Endodermal cell (in vitro differentiated cells): ENCODE measurements at regions not wholly inside any gene's neighbourhood (a gene's known extent, or its start where the extent isn't known, plus 50 kb on each side); places are given as distances from the start of the nearest gene placed in this dataset.

Experiments
- DNase-seq: peaks from one replicate; pipeline ENCODE4 v3.0.0-alpha.2; 2017
- H3K27ac ChIP-seq: 2 replicates; pipeline ENCODE4 v1.5.1; 2013; ENCODE audit warnings: mild to moderate bottlenecking, low read depth, low read length, moderate library complexity
- H3K27me3 ChIP-seq: 2 replicates; pipeline ENCODE4 v1.6.1; 2013; ENCODE audit warnings: mild to moderate bottlenecking, low read length, moderate library complexity; ENCODE audit not compliant: insufficient read depth, control insufficient read depth, poor library complexity, severe bottlenecking
- H3K36me3 ChIP-seq: 2 replicates; pipeline ENCODE4 v1.7.0; 2013; ENCODE audit warnings: mild to moderate bottlenecking, low read length, moderate library complexity; ENCODE audit not compliant: control insufficient read depth, insufficient read depth
- H3K4me1 ChIP-seq: one replicate; pipeline ENCODE4 v1.7.0; 2013; ENCODE audit warnings: low read length; ENCODE audit not compliant: control insufficient read depth, insufficient read depth
- H3K4me3 ChIP-seq: 2 replicates; pipeline ENCODE4 v1.5.1; 2013; ENCODE audit warnings: mild to moderate bottlenecking, low read length, moderate library complexity
- H3K9ac ChIP-seq: 2 replicates; pipeline ENCODE4 v1.6.1; 2013; ENCODE audit warnings: mild to moderate bottlenecking, low read length, moderate library complexity; ENCODE audit not compliant: poor library complexity, severe bottlenecking; ENCODE audit errors: extremely low read depth
- H3K9me3 ChIP-seq: 2 replicates; pipeline ENCODE4 v1.6.1; 2013; ENCODE audit warnings: mild to moderate bottlenecking, low read length, moderate library complexity; ENCODE audit not compliant: control insufficient read depth
- H3K27ac Mint-ChIP-seq: 2 replicates; pipeline ENCODE4 v1.8.0; 2020; ENCODE audit warnings: mixed read lengths
- H3K27me3 Mint-ChIP-seq: 2 replicates; pipeline ENCODE4 v1.8.0; 2021; ENCODE audit warnings: mild to moderate bottlenecking, mixed read lengths; ENCODE audit not compliant: insufficient read depth
- H3K36me3 Mint-ChIP-seq: 2 replicates; pipeline ENCODE4 v1.8.0; 2020; ENCODE audit warnings: low read depth, mixed read lengths
- H3K4me1 Mint-ChIP-seq: 2 replicates; pipeline ENCODE4 v1.8.0; 2020; ENCODE audit warnings: mixed read lengths
- H3K4me3 Mint-ChIP-seq: 2 replicates; pipeline ENCODE4 v1.8.0; 2020; ENCODE audit warnings: mild to moderate bottlenecking, moderate library complexity, mixed read lengths
- H3K9me3 Mint-ChIP-seq: 2 replicates; pipeline ENCODE4 v1.8.0; 2020; ENCODE audit warnings: mild to moderate bottlenecking, mixed read lengths
- WGBS, 2 experiments: methylation state at CpG; one replicate each; pipeline versions ENCODE4 v1.1.5 to v1.1.7; 2013; ENCODE audit warnings: missing lambda C conversion rate in 2 of 2, mixed read lengths in 1 of 2; ENCODE audit not compliant: insufficient coverage in 1 of 2, insufficient read length in 1 of 2; 5-methylcytosine and 5-hydroxymethylcytosine counted together
- TF ChIP-seq, protein P1 (sequence below): fragments of 200-600 bp; sonication (generic); conservative IDR thresholded peaks from 2 replicates; pipeline ENCODE4 v1.5.0; 2021; ENCODE audit warnings: antibody characterized with exemption, mild to moderate bottlenecking

DNA sequence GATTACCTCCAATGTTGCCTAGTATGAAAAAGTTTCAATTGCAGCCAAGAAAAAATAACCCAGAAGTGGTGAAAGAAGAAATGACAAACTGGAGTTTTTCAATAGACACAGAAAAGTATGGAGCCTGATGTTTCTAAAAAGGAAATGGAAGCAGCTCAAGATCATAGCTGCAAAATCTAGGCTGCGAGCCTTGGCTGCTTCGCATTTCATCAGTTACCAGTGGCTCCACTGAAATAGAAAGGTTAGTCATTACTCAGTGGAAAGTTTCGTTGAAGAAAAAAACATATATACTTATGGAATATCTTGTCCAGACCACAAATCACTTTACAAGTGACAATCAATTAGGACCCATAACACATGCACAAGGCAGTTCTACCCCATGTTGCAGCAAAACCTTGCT lies 206.8 kb upstream of the SOX9 start:
- no peaks in the 10 kb centered on the region for H3K4me1 ChIP-seq
- H3K27ac ChIP-seq = no peak overlapping the region
- no peak for DNase-seq
- H3K9ac ChIP-seq = no peak overlapping the region
- H3K27me3 Mint-ChIP-seq = no peaks in the 10 kb centered on the region
- no peaks in the 10 kb centered on the region for H3K4me1 Mint-ChIP-seq
- no peaks in the 10 kb centered on the region for H3K36me3 ChIP-seq
- no peaks in the 10 kb centered on the region for H3K27me3 ChIP-seq
- H3K27ac Mint-ChIP-seq = no peak overlapping the region
- no peaks in the 10 kb centered on the region for H3K36me3 Mint-ChIP-seq
- H3K4me3 Mint-ChIP-seq = no peak overlapping the region
- no peaks in the 10 kb centered on the region for H3K9me3 ChIP-seq
- TF ChIP-seq, protein P1, sequence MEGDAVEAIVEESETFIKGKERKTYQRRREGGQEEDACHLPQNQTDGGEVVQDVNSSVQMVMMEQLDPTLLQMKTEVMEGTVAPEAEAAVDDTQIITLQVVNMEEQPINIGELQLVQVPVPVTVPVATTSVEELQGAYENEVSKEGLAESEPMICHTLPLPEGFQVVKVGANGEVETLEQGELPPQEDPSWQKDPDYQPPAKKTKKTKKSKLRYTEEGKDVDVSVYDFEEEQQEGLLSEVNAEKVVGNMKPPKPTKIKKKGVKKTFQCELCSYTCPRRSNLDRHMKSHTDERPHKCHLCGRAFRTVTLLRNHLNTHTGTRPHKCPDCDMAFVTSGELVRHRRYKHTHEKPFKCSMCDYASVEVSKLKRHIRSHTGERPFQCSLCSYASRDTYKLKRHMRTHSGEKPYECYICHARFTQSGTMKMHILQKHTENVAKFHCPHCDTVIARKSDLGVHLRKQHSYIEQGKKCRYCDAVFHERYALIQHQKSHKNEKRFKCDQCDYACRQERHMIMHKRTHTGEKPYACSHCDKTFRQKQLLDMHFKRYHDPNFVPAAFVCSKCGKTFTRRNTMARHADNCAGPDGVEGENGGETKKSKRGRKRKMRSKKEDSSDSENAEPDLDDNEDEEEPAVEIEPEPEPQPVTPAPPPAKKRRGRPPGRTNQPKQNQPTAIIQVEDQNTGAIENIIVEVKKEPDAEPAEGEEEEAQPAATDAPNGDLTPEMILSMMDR = no peak
- no peaks in the 10 kb centered on the region for H3K9me3 Mint-ChIP-seq
- H3K4me3 ChIP-seq = no peak overlapping the region
- WGBS, 2 experiments = 96 to 100% methylated on average over 1 to 3 of the region's 3 CpGs

GRCh38 chr17:71914812-71915211 lies 206.0 kb upstream of the SOX9 start:
- DNase-seq = no peak
- Histone ChIP-seq H3K4me1 (no peaks in the 10 kb centered on the region), H3K27ac (no peak overlapping the region), H3K9ac (no peak overlapping the region), H3K4me3 (no peak overlapping the region), H3K36me3 (no peaks in the 10 kb centered on the region), H3K27me3 (no peaks in the 10 kb centered on the region), H3K9me3 (no peaks in the 10 kb centered on the region)
- WGBS, 2 experiments = 69 to 80% methylated on average over 1 to 2 of the region's 2 CpGs
- Mint-ChIP-seq H3K4me1 (no peaks in the 10 kb centered on the region), H3K9me3 (no peaks in the 10 kb centered on the region), H3K27me3 (no peaks in the 10 kb centered on the region), H3K4me3 (no peak overlapping the region), H3K36me3 (no peaks in the 10 kb centered on the region), H3K27ac (no peak overlapping the region)
- TF ChIP-seq, protein P1 = no peak

DNA sequence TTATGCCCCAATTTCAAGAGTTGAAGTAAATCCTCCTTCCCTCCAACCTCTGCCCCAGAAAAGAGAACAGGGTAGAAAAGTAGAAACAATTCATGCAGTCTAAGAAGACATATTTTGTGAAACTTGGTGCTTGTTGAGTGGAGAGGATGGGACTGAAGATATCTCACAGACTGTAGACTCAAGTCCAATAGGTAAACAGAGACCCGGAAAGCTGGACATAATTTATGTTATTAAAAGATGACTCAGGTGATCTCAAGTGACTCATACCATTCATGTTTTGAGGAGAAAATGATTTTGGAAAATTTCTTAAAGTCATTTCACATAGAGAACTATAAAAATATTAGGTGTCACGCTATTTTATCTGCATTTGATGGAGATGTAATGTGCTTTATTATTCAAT lies 203.1 kb upstream of the SOX9 start:
- H3K4me1 Mint-ChIP-seq = peaks cover 8% of the 10 kb centered on the region
- no peak overlapping the region for H3K27ac Mint-ChIP-seq
- no peaks in the 10 kb centered on the region for H3K9me3 Mint-ChIP-seq
- H3K27ac ChIP-seq = no peak overlapping the region
- no peaks in the 10 kb centered on the region for H3K36me3 Mint-ChIP-seq
- H3K4me3 Mint-ChIP-seq = no peak overlapping the region
- no peak for DNase-seq
- H3K36me3 ChIP-seq = no peaks in the 10 kb centered on the region
- H3K9ac ChIP-seq = no peak overlapping the region
- no peaks in the 10 kb centered on the region for H3K9me3 ChIP-seq
- WGBS, 2 experiments = 100% methylated on average over 1 of the region's 2 CpGs; no CpG with 5 or more reads in 1 of the 2 experiments
- no peak overlapping the region for H3K4me3 ChIP-seq
- TF ChIP-seq, protein P1 = no peak
- no peaks in the 10 kb centered on the region for H3K4me1 ChIP-seq
- no peaks in the 10 kb centered on the region for H3K27me3 Mint-ChIP-seq
- no peaks in the 10 kb centered on the region for H3K27me3 ChIP-seq
